ENCODE measurements at regions not wholly inside any gene's neighbourhood (a gene's known extent, or its start where the extent isn't known, plus 50 kb on each side); places are given as distances from the start of the nearest gene placed in this dataset.

- no peak for FAIRE-seq
These were observed 174.4 kb upstream of the ADARB2 start for GRCh38 chr10:1911771-1912170.

- no peak for FAIRE-seq
These were observed 166.7 kb upstream of the ADARB2 start for GRCh38 chr10:1903982-1904381.

- FAIRE-seq = no peak
These were observed 158.8 kb upstream of the ADARB2 start for GRCh38 chr10:1896153-1896552.

GRCh38 chr10:1895691-1896090 lies 158.4 kb upstream of the ADARB2 start:
- no peak for FAIRE-seq

GRCh38 chr10:1894912-1895311 lies 157.6 kb upstream of the ADARB2 start:
- no peak for FAIRE-seq

- no peak for FAIRE-seq
These were observed 156.6 kb upstream of the ADARB2 start for GRCh38 chr10:1893941-1894340.

- FAIRE-seq = no peak
These were observed 148.7 kb upstream of the ADARB2 start for GRCh38 chr10:1886039-1886438.

- FAIRE-seq = no peak
These were observed 145.4 kb upstream of the ADARB2 start for GRCh38 chr10:1882728-1883127.

- FAIRE-seq = no peak
These were observed 144.9 kb upstream of the ADARB2 start for GRCh38 chr10:1882180-1882579.

GRCh38 chr10:1881636-1882035 lies 144.3 kb upstream of the ADARB2 start:
- FAIRE-seq = no peak

- FAIRE-seq = no peak
These were observed 137.2 kb upstream of the ADARB2 start for GRCh38 chr10:1874533-1874932.

- no peak for FAIRE-seq
These were observed 136.5 kb upstream of the ADARB2 start for GRCh38 chr10:1873661-1874315.

- no peak for FAIRE-seq
These were observed 134.9 kb upstream of the ADARB2 start for GRCh38 chr10:1872151-1872726.

- FAIRE-seq = no peak
These were observed 133.2 kb upstream of the ADARB2 start for GRCh38 chr10:1870491-1870890.

- FAIRE-seq = no peak
These were observed 132.5 kb upstream of the ADARB2 start for GRCh38 chr10:1869861-1870260.

- FAIRE-seq = no peak
These were observed 123.0 kb upstream of the ADARB2 start for GRCh38 chr10:1860351-1860750.

- FAIRE-seq = no peak
These were observed 121.2 kb upstream of the ADARB2 start for GRCh38 chr10:1858547-1858946.

GRCh38 chr10:1858048-1858447 lies 120.7 kb upstream of the ADARB2 start:
- FAIRE-seq = no peak

- no peak for FAIRE-seq
These were observed 118.6 kb upstream of the ADARB2 start for GRCh38 chr10:1855911-1856310.

GRCh38 chr10:1854271-1854670 lies 116.9 kb upstream of the ADARB2 start:
- no peak for FAIRE-seq

GRCh38 chr10:1853801-1854200 lies 116.5 kb upstream of the ADARB2 start:
- no peak for FAIRE-seq

GRCh38 chr10:1852841-1853240 lies 115.5 kb upstream of the ADARB2 start:
- FAIRE-seq = no peak

GRCh38 chr10:1851762-1852161 lies 114.4 kb upstream of the ADARB2 start:
- FAIRE-seq = no peak

- FAIRE-seq = no peak
These were observed 113.7 kb upstream of the ADARB2 start for GRCh38 chr10:1850971-1851527.

- no peak for FAIRE-seq
These were observed 110.0 kb upstream of the ADARB2 start for GRCh38 chr10:1847361-1847760.

Measured in A204.1 (cell line).